IMR-90 (cell line): ENCODE measurements at regions not wholly inside any gene's neighbourhood (a gene's known extent, or its start where the extent isn't known, plus 50 kb on each side); places are given as distances from the start of the nearest gene placed in this dataset.

Experiments used
- ATAC-seq: fragments of 200-7000 bp; cut with Tn5 transposase; 2 replicates; pipeline ENCODE4 v1.9.1; 2020; ENCODE audit warnings: low read depth, mild to moderate bottlenecking, moderate library complexity
- BruUV-seq: library from RNA; stranded (reverse); fragments of 400-500 nt; replicated peaks from 2 replicates; lab custom pipeline; 2021; lab: Mats Ljungman, UMichigan
- CTCF ChIA-PET: fragments of 300-600 bp; formaldehyde crosslinking; extraction: SDS; loops from one replicate; lab custom pipeline; 2021; ENCODE audit warnings: antibody characterized with exemption; lab: Yijun Ruan, JAX
- POLR2A ChIA-PET: fragments of 300-600 bp; sonication (Branson Sonifier 250); formaldehyde crosslinking; loops from one replicate; lab custom pipeline; 2022; ENCODE audit warnings: antibody characterized with exemption; ENCODE audit not compliant: unreplicated experiment; lab: Charles Lee
- DNase-seq: peaks from one replicate; pipeline ENCODE4 v3.0.0; 2013
- H2AFZ ChIP-seq: replicated peaks from 2 replicates; pipeline ENCODE3; 2013; ENCODE audit warnings: low read length, mild to moderate bottlenecking; ENCODE audit not compliant: poor library complexity
- H2AK5ac ChIP-seq: 2 replicates; pipeline ENCODE4 v1.6.1; 2013; ENCODE audit warnings: low read depth, low read length, inconsistent platforms
- H2AK9ac ChIP-seq: replicated peaks from 2 replicates; pipeline ENCODE3; 2013; ENCODE audit warnings: mild to moderate bottlenecking, low read depth, low read length, moderate library complexity; ENCODE audit not compliant: poor library complexity
- H2BK120ac ChIP-seq: 2 replicates; pipeline ENCODE4 v1.6.1; 2013; ENCODE audit warnings: low read depth, low read length, inconsistent platforms
- H2BK15ac ChIP-seq: 3 replicates; pipeline ENCODE4 v1.6.1; 2013; ENCODE audit warnings: low read depth, low read length, inconsistent platforms
- H2BK20ac ChIP-seq: 2 replicates; pipeline ENCODE4 v1.6.1; 2013; ENCODE audit warnings: low read depth, mild to moderate bottlenecking, inconsistent platforms, low read length, moderate library complexity
- H2BK5ac ChIP-seq: 2 replicates; pipeline ENCODE4 v1.6.1; 2013; ENCODE audit warnings: mild to moderate bottlenecking, low read depth, low read length, inconsistent platforms; ENCODE audit not compliant: poor library complexity, severe bottlenecking
- H3K14ac ChIP-seq: replicated peaks from 2 replicates; pipeline ENCODE4 v1.6.1; 2013; ENCODE audit warnings: low read depth, low read length, inconsistent platforms
- H3K18ac ChIP-seq: 2 replicates; pipeline ENCODE4 v1.6.1; 2013; ENCODE audit warnings: low read depth, low read length, control low read depth
- H3K23ac ChIP-seq: 2 replicates; pipeline ENCODE4 v1.6.1; 2013; ENCODE audit warnings: low read depth, low read length, inconsistent platforms
- H3K27ac ChIP-seq: 2 replicates; pipeline ENCODE4 v1.5.1; 2013; ENCODE audit warnings: mild to moderate bottlenecking, control low read depth, low read length; ENCODE audit not compliant: insufficient read depth
- H3K27me3 ChIP-seq: 2 replicates; pipeline ENCODE4 v1.6.1; 2013; ENCODE audit warnings: low read length; ENCODE audit not compliant: control insufficient read depth, insufficient read depth
- H3K36me3 ChIP-seq: 2 replicates; pipeline ENCODE4 v1.6.1; 2013; ENCODE audit warnings: low read length, mixed read lengths; ENCODE audit not compliant: control insufficient read depth, insufficient read depth
- H3K4ac ChIP-seq: 2 replicates; pipeline ENCODE4 v1.6.1; 2013; ENCODE audit warnings: low read depth, low read length, inconsistent platforms
- H3K4me1 ChIP-seq: 2 replicates; pipeline ENCODE4 v1.6.1; 2013; ENCODE audit warnings: low read length, mixed read lengths; ENCODE audit not compliant: control insufficient read depth, insufficient read depth
- H3K4me2 ChIP-seq: 2 replicates; pipeline ENCODE4 v1.6.1; 2013; ENCODE audit warnings: low read depth, mild to moderate bottlenecking, control low read depth, low read length, moderate library complexity
- H3K4me3 ChIP-seq: 2 replicates; pipeline ENCODE4 v1.5.1; 2013; ENCODE audit warnings: low read depth, mild to moderate bottlenecking, control low read depth, low read length, moderate library complexity; ENCODE audit not compliant: insufficient read depth
- H3K56ac ChIP-seq: 2 replicates; pipeline ENCODE4 v1.6.1; 2013; ENCODE audit warnings: low read length, inconsistent platforms; ENCODE audit not compliant: insufficient read depth; ENCODE audit errors: extremely low read depth
- H3K79me1 ChIP-seq, 2 experiments: 2 replicates each; pipeline ENCODE4 v1.6.1; 2013; ENCODE audit warnings: low read length in 2 of 2, inconsistent platforms in 1 of 2, low read depth in 1 of 2
- H3K9ac ChIP-seq: 2 replicates; pipeline ENCODE4 v1.6.1; 2013; ENCODE audit warnings: low read depth, low read length, control low read depth
- H3K9me1 ChIP-seq: 2 replicates; pipeline ENCODE4 v1.6.1; 2013; ENCODE audit warnings: low read length, inconsistent platforms; ENCODE audit not compliant: insufficient read depth
- H3K9me3 ChIP-seq: 2 replicates; pipeline ENCODE4 v1.6.1; 2013; ENCODE audit warnings: low read length; ENCODE audit not compliant: control insufficient read depth, insufficient read depth
- H4K20me1 ChIP-seq: 2 replicates; pipeline ENCODE4 v1.6.1; 2013; ENCODE audit warnings: low read length, inconsistent platforms; ENCODE audit not compliant: insufficient read depth
- H4K5ac ChIP-seq: 2 replicates; pipeline ENCODE4 v1.6.1; 2013; ENCODE audit warnings: mild to moderate bottlenecking, low read depth, low read length, control low read depth
- H4K8ac ChIP-seq, 2 experiments: 2 replicates each; pipeline ENCODE4 v1.6.1; 2013; ENCODE audit warnings: low read depth in 2 of 2, low read length in 2 of 2, control low read depth in 1 of 2, inconsistent platforms in 1 of 2
- H4K91ac ChIP-seq: 2 replicates; pipeline ENCODE4 v1.6.1; 2013; ENCODE audit warnings: low read depth, low read length, inconsistent platforms; ENCODE audit not compliant: insufficient read depth
- CEBPB ChIP-seq: IDR thresholded peaks from 2 replicates; pipeline ENCODE4 v1.6.1; 2012; ENCODE audit warnings: low read depth, low read length, improper control_type of control experiment
- CHD1 ChIP-seq: IDR thresholded peaks from 2 replicates; pipeline ENCODE4 v1.6.1; 2012; ENCODE audit warnings: low read depth, low read length, improper control_type of control experiment
- FOS ChIP-seq: fragments of 150-350 bp; IDR thresholded peaks from 2 replicates; pipeline ENCODE4 v1.6.1; 2016; ENCODE audit warnings: low read depth, low read length
- MAZ ChIP-seq: IDR thresholded peaks from 2 replicates; pipeline ENCODE4 v1.6.1; 2012; ENCODE audit warnings: low read depth, mild to moderate bottlenecking, low read length, improper control_type of control experiment, moderate library complexity, borderline replicate concordance
- MXI1 ChIP-seq: IDR thresholded peaks from 2 replicates; pipeline ENCODE4 v1.6.1; 2012; ENCODE audit warnings: low read depth, mild to moderate bottlenecking, low read length, moderate library complexity, borderline replicate concordance
- NFE2L2 ChIP-seq: fragments of 150-350 bp; IDR thresholded peaks from 2 replicates; pipeline ENCODE4 v1.6.1; 2016; ENCODE audit warnings: low read depth, mild to moderate bottlenecking, low read length
- RAD21 ChIP-seq: IDR thresholded peaks from 2 replicates; pipeline ENCODE4 v1.6.1; 2012; ENCODE audit warnings: low read length, improper control_type of control experiment
- RCOR1 ChIP-seq: IDR thresholded peaks from 2 replicates; pipeline ENCODE4 v1.6.1; 2012; ENCODE audit warnings: mild to moderate bottlenecking, low read length, improper control_type of control experiment; ENCODE audit not compliant: insufficient replicate concordance
- RFX5 ChIP-seq: IDR thresholded peaks from 2 replicates; pipeline ENCODE4 v1.8.0; 2012; ENCODE audit warnings: low read depth, mild to moderate bottlenecking, low read length, moderate library complexity
- dilution Hi-C: fragments of 300-500 bp; cut with HindIII; formaldehyde crosslinking; loops from one replicate; pipeline ENCODE4 v1.14.3; 2018; ENCODE audit warnings: low sequenced_read_pairs; ENCODE audit not compliant: unreplicated experiment
- in situ Hi-C: fragments of 300-500 bp; cut with MboI; formaldehyde crosslinking; loops from 3 replicates; pipeline ENCODE4 v1.14.3; 2019; ENCODE audit warnings: low sequenced_read_pairs, inconsistent platforms, mixed read lengths
- intact Hi-C: fragments of 100-400 bp; cut with micrococcal nuclease; formaldehyde crosslinking; loops from 2 replicates; pipeline ENCODE4 v1.10.0; 2022
- TF ChIP-seq, protein P1 (sequence below): conservative IDR thresholded peaks from 2 replicates; pipeline ENCODE4 v1.5.1; 2012; ENCODE audit warnings: mild to moderate bottlenecking, low read depth, low read length, improper control_type of control experiment

- Histone ChIP-seq H2BK120ac (no peak overlapping the region), H2BK20ac (no peak overlapping the region), H2BK15ac (no peak overlapping the region), H3K27ac (no peak overlapping the region), H3K27me3 (peaks cover 6% of the 10 kb centered on the region), H3K23ac (no peak overlapping the region), H3K4me2 (no peak overlapping the region), H2AK9ac (no peak overlapping the region), H3K18ac (no peak overlapping the region), H2BK5ac (no peak overlapping the region), H4K20me1 (no peaks in the 10 kb centered on the region), H3K79me1 (no peaks in the 10 kb centered on the region), H4K8ac (no peak overlapping the region), H4K5ac (no peak overlapping the region), H3K56ac (no peak overlapping the region), H2AFZ (no peak overlapping the region), H3K9me3 (peaks cover 5% of the 10 kb centered on the region), H3K4ac (no peak overlapping the region), H3K9me1 (peaks cover 13% of the 10 kb centered on the region), H3K14ac (no peak overlapping the region), H3K4me1 (peaks cover 23% of the 10 kb centered on the region), H3K36me3 (no peaks in the 10 kb centered on the region), H2AK5ac (no peak overlapping the region), H3K4me3 (no peak overlapping the region), H3K9ac (no peak overlapping the region), H4K91ac (no peak overlapping the region)
- ATAC-seq (no peak), DNase-seq (no peak)
- no TSS peak for BruUV-seq
- ChIA-PET POLR2A (no interaction called here), CTCF (no interaction called here)
- in situ Hi-C loops: no loop called here
- dilution Hi-C loops: no loop called here
- TF ChIP-seq CEBPB (no peak), RCOR1 (no peak), FOS (no peak), MXI1 (no peak), CHD1 (no peak), RAD21 (no peak), RFX5 (no peak), NFE2L2 (no peak), MAZ (no peak)
- TF ChIP-seq, protein P1, sequence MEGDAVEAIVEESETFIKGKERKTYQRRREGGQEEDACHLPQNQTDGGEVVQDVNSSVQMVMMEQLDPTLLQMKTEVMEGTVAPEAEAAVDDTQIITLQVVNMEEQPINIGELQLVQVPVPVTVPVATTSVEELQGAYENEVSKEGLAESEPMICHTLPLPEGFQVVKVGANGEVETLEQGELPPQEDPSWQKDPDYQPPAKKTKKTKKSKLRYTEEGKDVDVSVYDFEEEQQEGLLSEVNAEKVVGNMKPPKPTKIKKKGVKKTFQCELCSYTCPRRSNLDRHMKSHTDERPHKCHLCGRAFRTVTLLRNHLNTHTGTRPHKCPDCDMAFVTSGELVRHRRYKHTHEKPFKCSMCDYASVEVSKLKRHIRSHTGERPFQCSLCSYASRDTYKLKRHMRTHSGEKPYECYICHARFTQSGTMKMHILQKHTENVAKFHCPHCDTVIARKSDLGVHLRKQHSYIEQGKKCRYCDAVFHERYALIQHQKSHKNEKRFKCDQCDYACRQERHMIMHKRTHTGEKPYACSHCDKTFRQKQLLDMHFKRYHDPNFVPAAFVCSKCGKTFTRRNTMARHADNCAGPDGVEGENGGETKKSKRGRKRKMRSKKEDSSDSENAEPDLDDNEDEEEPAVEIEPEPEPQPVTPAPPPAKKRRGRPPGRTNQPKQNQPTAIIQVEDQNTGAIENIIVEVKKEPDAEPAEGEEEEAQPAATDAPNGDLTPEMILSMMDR: no peak
- intact Hi-C loops: no loop called here
Measured at GRCh38 chr2:41942278-41942677, 105.5 kb upstream of the PKDCC start.
